Upper lobe of right lung (tissue), 1 donor: ENCODE measurements at regions not wholly inside any gene's neighbourhood (a gene's known extent, or its start where the extent isn't known, plus 50 kb on each side); places are given as distances from the start of the nearest gene placed in this dataset.

ENCODE experiments used
- ATAC-seq: fragments of 200-7000 bp; cut with Tn5 transposase; one replicate; pipeline ENCODE4 v1.9.1; 2020; ENCODE audit warnings: mild to moderate bottlenecking, moderate library complexity
- DNase-seq: peaks from one replicate; pipeline ENCODE4 v3.0.0-alpha.2; 2020
- H3K27ac ChIP-seq: fragments of 200-600 bp; one replicate; pipeline ENCODE4 v1.8.0; 2022
- H3K27me3 ChIP-seq: fragments of 200-600 bp; one replicate; pipeline ENCODE4 v1.8.0; 2022; ENCODE audit warnings: mild to moderate bottlenecking
- H3K36me3 ChIP-seq: fragments of 200-600 bp; one replicate; pipeline ENCODE4 v1.8.0; 2022
- H3K4me1 ChIP-seq: fragments of 200-600 bp; one replicate; pipeline ENCODE4 v1.8.0; 2022
- H3K4me3 ChIP-seq: fragments of 200-600 bp; one replicate; pipeline ENCODE4 v1.8.0; 2022; ENCODE audit warnings: mild to moderate bottlenecking
- H3K9me3 ChIP-seq: fragments of 200-600 bp; one replicate; pipeline ENCODE4 v1.8.0; 2022
- intact Hi-C: fragments of 100-400 bp; cut with DNase I; formaldehyde crosslinking; loops from one replicate; pipeline ENCODE4 v1.11.0; 2022
- TF ChIP-seq, protein P1 (sequence below): fragments of 200-600 bp; IDR thresholded peaks from one replicate; pipeline ENCODE4 v1.8.0; 2022; ENCODE audit warnings: antibody characterized with exemption
- donor health status: DM: no; HTN: yes; CAD: no; lungs with severe emphysema.

DNA sequence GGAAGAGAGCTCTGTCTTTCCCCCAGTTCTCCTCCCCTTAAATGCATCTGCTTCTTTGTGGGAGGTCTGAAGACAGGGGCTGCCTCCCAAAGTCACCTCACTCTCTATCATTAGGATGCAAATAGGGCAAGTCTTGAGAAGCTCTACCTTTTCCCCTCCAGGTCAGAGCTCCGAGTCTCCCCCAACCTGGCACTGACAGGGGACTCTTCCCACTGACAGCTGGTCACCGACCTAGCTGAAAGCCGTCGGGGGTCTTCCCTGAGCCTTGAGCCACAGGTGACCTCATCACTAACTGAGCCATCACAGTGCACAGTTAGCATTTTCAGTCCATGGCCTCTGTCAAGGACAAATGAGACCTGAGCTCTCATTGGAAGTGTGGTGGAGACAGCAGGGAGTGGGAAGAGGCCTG is 386.7 kb downstream of the HACE1 start:
- TF ChIP-seq, protein P1, sequence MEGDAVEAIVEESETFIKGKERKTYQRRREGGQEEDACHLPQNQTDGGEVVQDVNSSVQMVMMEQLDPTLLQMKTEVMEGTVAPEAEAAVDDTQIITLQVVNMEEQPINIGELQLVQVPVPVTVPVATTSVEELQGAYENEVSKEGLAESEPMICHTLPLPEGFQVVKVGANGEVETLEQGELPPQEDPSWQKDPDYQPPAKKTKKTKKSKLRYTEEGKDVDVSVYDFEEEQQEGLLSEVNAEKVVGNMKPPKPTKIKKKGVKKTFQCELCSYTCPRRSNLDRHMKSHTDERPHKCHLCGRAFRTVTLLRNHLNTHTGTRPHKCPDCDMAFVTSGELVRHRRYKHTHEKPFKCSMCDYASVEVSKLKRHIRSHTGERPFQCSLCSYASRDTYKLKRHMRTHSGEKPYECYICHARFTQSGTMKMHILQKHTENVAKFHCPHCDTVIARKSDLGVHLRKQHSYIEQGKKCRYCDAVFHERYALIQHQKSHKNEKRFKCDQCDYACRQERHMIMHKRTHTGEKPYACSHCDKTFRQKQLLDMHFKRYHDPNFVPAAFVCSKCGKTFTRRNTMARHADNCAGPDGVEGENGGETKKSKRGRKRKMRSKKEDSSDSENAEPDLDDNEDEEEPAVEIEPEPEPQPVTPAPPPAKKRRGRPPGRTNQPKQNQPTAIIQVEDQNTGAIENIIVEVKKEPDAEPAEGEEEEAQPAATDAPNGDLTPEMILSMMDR, result no peak
- no peaks in the 10 kb centered on the region for H3K9me3 ChIP-seq
- no peaks in the 10 kb centered on the region for H3K36me3 ChIP-seq
- ATAC-seq (peak; percentile 13), DNase-seq (no peak)
- H3K27me3 ChIP-seq, result no peaks in the 10 kb centered on the region
- no peak overlapping the region for H3K27ac ChIP-seq
- no peaks in the 10 kb centered on the region for H3K4me1 ChIP-seq
- intact Hi-C loops, result no loop called here
- H3K4me3 ChIP-seq, result no peak overlapping the region

DNA sequence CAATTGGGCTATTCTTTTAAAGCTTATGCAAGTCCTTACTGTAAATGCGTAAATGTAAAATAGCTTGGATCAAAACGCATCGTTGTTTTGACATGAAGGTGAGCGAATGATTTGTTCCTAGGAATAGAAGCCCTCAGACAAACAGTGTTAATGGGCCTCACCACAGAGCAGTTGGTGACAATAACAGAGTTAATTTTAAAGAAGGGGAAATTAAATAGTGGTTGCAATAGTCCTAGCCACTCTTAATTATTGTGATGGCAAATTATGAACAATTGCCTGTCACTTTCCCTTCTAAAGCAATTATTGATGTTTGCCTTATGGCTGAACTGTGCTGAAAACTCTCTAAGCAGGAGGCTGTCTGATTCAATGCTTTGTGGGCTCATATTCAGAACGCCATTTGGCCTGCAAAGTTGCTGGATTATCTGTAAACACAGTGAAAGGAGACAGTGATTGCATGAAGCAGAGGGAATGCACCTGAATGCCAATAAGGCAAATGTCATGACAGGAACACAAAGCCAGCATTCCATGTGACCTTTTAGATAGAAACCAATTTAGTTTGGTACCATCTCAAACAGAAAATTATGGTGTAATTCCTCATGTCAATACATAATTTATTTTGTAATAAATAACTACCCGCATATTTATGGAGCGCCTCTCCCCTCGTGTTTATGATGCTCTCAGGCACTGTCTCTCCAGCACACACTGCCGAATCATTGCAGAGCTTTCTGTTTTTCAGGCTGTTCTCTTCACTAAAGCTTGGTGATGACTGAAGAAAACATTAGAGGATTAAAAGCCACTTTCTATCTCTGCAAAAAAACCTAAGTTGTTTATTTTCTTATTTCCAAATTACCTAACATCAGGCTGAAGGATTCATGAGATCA is 387.5 kb downstream of the HACE1 start:
- Histone ChIP-seq H3K27ac (no peak overlapping the region), H3K4me3 (no peak overlapping the region), H3K4me1 (no peaks in the 10 kb centered on the region), H3K36me3 (no peaks in the 10 kb centered on the region), H3K9me3 (no peaks in the 10 kb centered on the region), H3K27me3 (no peaks in the 10 kb centered on the region)
- no peak for DNase-seq
- no peak for ATAC-seq
- TF ChIP-seq, protein P1, result no peak
- intact Hi-C loops, result no loop called here

DNA sequence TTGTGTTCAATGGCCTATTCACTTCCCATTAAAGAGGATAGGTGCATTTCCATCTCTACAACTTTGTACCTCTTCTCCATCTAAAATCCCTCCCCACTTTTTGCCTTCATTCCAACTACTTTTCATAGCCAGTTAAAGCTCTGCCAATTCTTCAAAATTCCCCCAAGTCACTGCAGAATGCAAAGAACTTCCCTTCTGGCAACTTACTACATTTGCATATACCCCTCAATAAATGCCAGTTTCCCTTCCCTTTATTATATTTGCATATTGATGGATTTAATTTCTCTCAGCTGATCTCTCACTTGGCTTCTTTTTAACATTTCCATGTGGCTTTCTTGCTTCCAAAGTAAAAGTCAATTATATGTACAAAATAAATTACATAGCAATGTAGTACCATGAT is 393.4 kb downstream of the HACE1 start:
- intact Hi-C loops, result no loop called here
- Histone ChIP-seq H3K27ac (no peak overlapping the region), H3K4me1 (no peaks in the 10 kb centered on the region), H3K9me3 (no peaks in the 10 kb centered on the region), H3K27me3 (no peaks in the 10 kb centered on the region), H3K36me3 (no peaks in the 10 kb centered on the region), H3K4me3 (no peak overlapping the region)
- TF ChIP-seq, protein P1, result no peak
- no peak for ATAC-seq
- DNase-seq, result no peak

DNA sequence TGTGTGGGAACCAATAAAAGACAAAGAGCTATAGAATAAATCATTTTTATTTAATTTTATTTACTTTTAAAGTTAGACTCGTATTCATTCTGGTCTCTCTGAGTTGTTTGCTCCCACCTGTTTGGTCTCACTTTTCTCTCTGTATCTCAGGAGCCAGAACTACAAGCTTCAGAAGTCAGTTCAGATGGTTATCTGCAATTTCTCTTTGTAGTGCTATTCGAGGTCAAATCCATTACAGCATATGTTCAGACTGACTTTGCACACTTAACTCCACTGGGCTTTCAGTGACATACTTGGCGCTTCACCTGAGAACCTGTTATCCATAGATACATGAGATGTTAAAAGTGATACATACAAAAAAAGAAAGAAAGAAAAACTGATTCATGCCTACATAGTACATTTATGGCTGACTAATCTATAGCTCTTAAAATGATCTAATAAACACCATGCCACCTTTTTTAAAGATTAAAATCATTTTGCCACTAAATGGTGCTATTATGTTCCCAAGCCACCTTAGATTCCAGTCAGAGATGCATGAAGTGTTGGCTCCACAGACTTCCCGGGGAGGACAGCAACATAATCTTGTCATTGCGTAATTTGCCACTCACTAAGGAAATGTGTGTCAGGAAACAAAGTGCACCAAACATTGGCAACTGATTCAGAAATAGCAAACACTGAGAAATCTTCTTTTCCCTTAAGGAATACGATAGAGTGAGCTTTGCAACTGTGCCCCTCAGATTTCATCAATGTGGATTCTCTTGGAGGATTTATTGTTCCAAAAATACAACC is 396.7 kb downstream of the HACE1 start:
- H3K27me3 ChIP-seq, result no peaks in the 10 kb centered on the region
- TF ChIP-seq, protein P1, result no peak
- ATAC-seq, result no peak
- H3K4me3 ChIP-seq, result no peak overlapping the region
- intact Hi-C loops, result no loop called here
- no peaks in the 10 kb centered on the region for H3K9me3 ChIP-seq
- H3K4me1 ChIP-seq, result no peaks in the 10 kb centered on the region
- DNase-seq, result no peak
- H3K36me3 ChIP-seq, result no peaks in the 10 kb centered on the region
- no peak overlapping the region for H3K27ac ChIP-seq

DNA sequence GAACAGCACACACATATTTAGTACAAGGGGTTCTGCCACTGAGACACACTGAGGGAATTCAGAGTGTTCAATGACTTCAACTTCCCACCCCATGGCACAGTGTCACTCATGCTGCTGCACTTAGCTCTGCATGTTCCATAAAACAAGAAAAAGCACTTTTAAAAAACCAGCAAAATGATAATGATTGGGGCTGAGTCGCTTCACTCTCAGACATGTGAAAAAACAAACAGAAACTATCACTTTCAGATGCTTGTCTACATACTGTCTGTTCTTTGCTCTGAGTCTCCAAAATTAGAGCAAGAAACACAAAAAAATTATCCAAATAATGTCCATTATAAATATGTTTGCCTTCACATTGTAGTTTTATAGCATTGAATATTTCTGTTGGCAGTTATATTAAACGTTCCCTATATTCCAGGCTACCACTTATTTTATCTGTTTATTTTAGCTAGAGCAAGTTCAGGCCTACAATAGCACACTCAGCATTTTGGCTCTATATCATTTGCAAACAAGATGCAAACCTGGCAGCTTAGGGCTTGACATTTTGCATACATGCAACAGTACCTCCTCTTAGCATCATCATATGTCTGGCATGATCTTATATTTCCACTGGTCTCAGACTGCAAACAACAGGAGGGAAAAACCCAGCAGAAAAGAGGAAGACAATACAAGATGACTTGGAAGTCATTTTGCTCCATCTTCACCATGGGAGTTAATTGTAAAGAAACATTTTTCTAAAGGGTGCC is 398.8 kb downstream of the HACE1 start:
- no peaks in the 10 kb centered on the region for H3K4me1 ChIP-seq
- DNase-seq (no peak), ATAC-seq (no peak)
- TF ChIP-seq, protein P1, result no peak
- no peak overlapping the region for H3K27ac ChIP-seq
- H3K36me3 ChIP-seq, result no peaks in the 10 kb centered on the region
- H3K9me3 ChIP-seq, result no peaks in the 10 kb centered on the region
- intact Hi-C loops, result no loop called here
- H3K4me3 ChIP-seq, result no peak overlapping the region
- H3K27me3 ChIP-seq, result no peaks in the 10 kb centered on the region
